GM12878 (cell line): ENCODE measurements at regions not wholly inside any gene's neighbourhood (a gene's known extent, or its start where the extent isn't known, plus 50 kb on each side); places are given as distances from the start of the nearest gene placed in this dataset.
A peak's percentile ranks its signal among the peaks of the same experiment; 100 is the strongest.

Experiments
- ATAC-seq: fragments of 200-7000 bp; cut with Tn5 transposase; 3 replicates; pipeline ENCODE4 v1.9.1; 2020; ENCODE audit warnings: mild to moderate bottlenecking, moderate library complexity
- BruUV-seq: library from RNA; stranded (reverse); fragments of 400-500 nt; replicated peaks from 2 replicates; lab custom pipeline; 2021; lab: Mats Ljungman, UMichigan
- CTCF ChIA-PET: fragments of 300-600 bp; sonication (Branson Sonifier 250); formaldehyde crosslinking; extraction: SDS; loops from one replicate; lab custom pipeline; 2021; ENCODE audit warnings: inconsistent platforms; lab: Yijun Ruan, JAX
- POLR2A ChIA-PET: fragments of 350-600 bp; formaldehyde crosslinking; extraction: SDS; loops from one replicate; lab custom pipeline; 2021; ENCODE audit warnings: inconsistent platforms; lab: Charles Lee
- RAD21 ChIA-PET: fragments of 300-600 bp; sonication (Branson Sonifier 250); formaldehyde crosslinking; loops from one replicate; lab custom pipeline; 2023; ENCODE audit warnings: antibody characterized with exemption; ENCODE audit not compliant: unreplicated experiment; lab: Charles Lee
- SMC1A ChIA-PET: fragments of 300-600 bp; sonication (Branson Sonifier 250); formaldehyde crosslinking; loops from one replicate; lab custom pipeline; 2023; ENCODE audit not compliant: unreplicated experiment, uncharacterized antibody; lab: Charles Lee
- DNase-seq: peaks from one replicate; pipeline ENCODE4 v3.0.0-alpha.2; 2011; ENCODE audit warnings: low read depth, low spot score
- FAIRE-seq: peaks from 3 replicates; lab custom pipeline; 2011; peaks lifted over from hg19 to GRCh38; lab: Jason Lieb, UNC
- H2AFZ ChIP-seq: 2 replicates; pipeline ENCODE4 v1.6.0; 2011; ENCODE audit warnings: low read depth, low read length, control low read depth; ENCODE audit not compliant: control insufficient read depth
- H3K27ac ChIP-seq: 2 replicates; pipeline ENCODE4 v1.5.1; 2011; ENCODE audit warnings: control low read depth; ENCODE audit not compliant: control insufficient read depth, insufficient read depth
- H3K27me3 ChIP-seq, 2 experiments: replicated peaks in 1 of 2; 2 replicates each; pipeline versions ENCODE4 v1.6.0 to v1.6.1; 2011; ENCODE audit warnings: low read length in 1 of 2; ENCODE audit not compliant: control insufficient read depth in 2 of 2, insufficient read depth in 2 of 2
- H3K36me3 ChIP-seq, 2 experiments: 2 replicates each; pipeline ENCODE4 v1.5.1; 2011; ENCODE audit warnings: low read length in 1 of 2; ENCODE audit not compliant: control insufficient read depth in 2 of 2, insufficient read depth in 2 of 2
- H3K4me1 ChIP-seq: 2 replicates; pipeline ENCODE4 v1.6.1; 2011; ENCODE audit warnings: mild to moderate bottlenecking, low read length, moderate library complexity, mixed read lengths; ENCODE audit not compliant: control insufficient read depth, insufficient read depth
- H3K4me2 ChIP-seq: 2 replicates; pipeline ENCODE4 v1.6.0; 2011; ENCODE audit warnings: control low read depth; ENCODE audit not compliant: control insufficient read depth, insufficient read depth
- H3K4me3 ChIP-seq: fragments of 200-600 bp; sonication (generic); 2 replicates; pipeline ENCODE4 v1.5.1; 2016
- H3K79me2 ChIP-seq: 2 replicates; pipeline ENCODE4 v1.6.0; 2011; ENCODE audit warnings: low read length; ENCODE audit not compliant: control insufficient read depth, insufficient read depth
- H3K9ac ChIP-seq: 2 replicates; pipeline ENCODE4 v1.8.0; 2011; ENCODE audit warnings: low read length, control low read depth, mixed read lengths; ENCODE audit not compliant: control insufficient read depth, insufficient read depth
- H3K9me3 ChIP-seq: replicated peaks from 3 replicates; pipeline ENCODE4 v1.5.1; 2011; ENCODE audit warnings: mild to moderate bottlenecking, low read length; ENCODE audit not compliant: control insufficient read depth, insufficient read depth
- H4K20me1 ChIP-seq: 2 replicates; pipeline ENCODE4 v1.6.0; 2011; ENCODE audit not compliant: control insufficient read depth, insufficient read depth
- E4F1 ChIP-seq: fragments of 450-650 bp; IDR thresholded peaks from 2 replicates; pipeline ENCODE4 v1.6.1; 2018; ENCODE audit warnings: borderline replicate concordance, mild to moderate bottlenecking; ENCODE audit not compliant: partially characterized antibody
- NFXL1 ChIP-seq: fragments of 450-650 bp; IDR thresholded peaks from 2 replicates; pipeline ENCODE4 v1.6.1; 2017; ENCODE audit warnings: antibody characterized with exemption, mild to moderate bottlenecking, borderline replicate concordance
- POU2F2 ChIP-seq: IDR thresholded peaks from 3 replicates; pipeline ENCODE4 v1.6.1; 2011; ENCODE audit warnings: low read depth, mild to moderate bottlenecking, low read length, borderline replicate concordance
- TCF12 ChIP-seq: IDR thresholded peaks from 2 replicates; pipeline ENCODE4 v1.6.1; 2011; ENCODE audit warnings: low read depth, mild to moderate bottlenecking, low read length
- USF1 ChIP-seq: IDR thresholded peaks from 2 replicates; pipeline ENCODE4 v1.6.1; 2011; ENCODE audit warnings: borderline replicate concordance, low read depth, mild to moderate bottlenecking, moderate library complexity, mixed read lengths, low read length; ENCODE audit not compliant: insufficient read depth; ENCODE audit errors: extremely low read length
- WGBS: methylation state at CpG from one replicate; pipeline ENCODE4 v1.1.6; 2016; ENCODE audit warnings: low lambda C conversion rate; ENCODE audit not compliant: insufficient replicate concordance, insufficient coverage; ENCODE audit errors: missing lambda C conversion rate; 5-methylcytosine and 5-hydroxymethylcytosine counted together
- in situ Hi-C: fragments of 300-500 bp; cut with MboI; formaldehyde crosslinking; loops from 9 replicates; pipeline ENCODE4 v1.14.3; 2018; ENCODE audit warnings: mixed read lengths
- intact Hi-C: fragments of 100-400 bp; cut with micrococcal nuclease; formaldehyde crosslinking; loops from one replicate; pipeline ENCODE4 v1.14.2; 2022; ENCODE audit not compliant: unreplicated experiment

GRCh38 chr22:48584170-48584569, 1243.5 kb downstream of the BRD1 start:
- no peak overlapping the region for H3K9ac ChIP-seq
- H3K4me3 ChIP-seq = no peak overlapping the region
- H3K27me3 ChIP-seq = no peaks in the 10 kb centered on the region
- 63% methylated on average over 3 of the region's 3 CpGs for WGBS
- FAIRE-seq = peak; percentile 27
- in situ Hi-C loops (no loop called here), intact Hi-C loops (no loop called here)
- BruUV-seq = no TSS peak
- no peaks in the 10 kb centered on the region; the same call in 2 of the 3 replicates for H3K9me3 ChIP-seq
- H3K27ac ChIP-seq = no peak overlapping the region
- no peak overlapping the region for H3K4me2 ChIP-seq
- no peaks in the 10 kb centered on the region for H3K79me2 ChIP-seq
- no peaks in the 10 kb centered on the region for H4K20me1 ChIP-seq
- no peak for ATAC-seq
- no peaks in the 10 kb centered on the region for H3K36me3 ChIP-seq
- no peak overlapping the region for H2AFZ ChIP-seq
- TF ChIP-seq E4F1 (no peak), POU2F2 (no peak)
- ChIA-PET POLR2A (no interaction called here), RAD21 (no interaction called here), SMC1A (no interaction called here), CTCF (no interaction called here)
- no peaks in the 10 kb centered on the region for H3K4me1 ChIP-seq
- DNase-seq = no peak

GRCh38 chr22:48581796-48582469, 1245.7 kb downstream of the BRD1 start:
- ChIA-PET POLR2A (no interaction called here), CTCF (no interaction called here), RAD21 (no interaction called here), SMC1A (no interaction called here)
- H3K36me3 ChIP-seq = no peaks in the 10 kb centered on the region
- intact Hi-C loops (no loop called here), in situ Hi-C loops (no loop called here)
- H3K9ac ChIP-seq = no peak overlapping the region
- no peak overlapping the region for H2AFZ ChIP-seq
- no peaks in the 10 kb centered on the region for H3K79me2 ChIP-seq
- no peaks in the 10 kb centered on the region for H4K20me1 ChIP-seq
- DNase-seq (no peak), ATAC-seq (no peak)
- no peak overlapping the region for H3K4me3 ChIP-seq
- no peaks in the 10 kb centered on the region; the same call in 2 of the 3 replicates for H3K9me3 ChIP-seq
- WGBS = 89% methylated on average over 20 of the region's 20 CpGs
- H3K4me1 ChIP-seq = no peaks in the 10 kb centered on the region
- H3K4me2 ChIP-seq = no peak overlapping the region
- no peak overlapping the region for H3K27ac ChIP-seq
- TF ChIP-seq USF1 = no peak
- TF ChIP-seq NFXL1 = no peak
- TF ChIP-seq TCF12 = no peak
- TF ChIP-seq, all 136 proteins: peak for 0
- no TSS peak for BruUV-seq
- no peak for FAIRE-seq
- H3K27me3 ChIP-seq = no peaks in the 10 kb centered on the region
